Stimulated activated naive B cell treated with anti-CD40 and anti-IgM and Interleukin-4, amounts not matched to agents 10 μg/mL and 1 μg/mL and 100 μg/mL, for 72 hours (primary cell): ENCODE measurements at regions not wholly inside any gene's neighbourhood (a gene's known extent, or its start where the extent isn't known, plus 50 kb on each side); places are given as distances from the start of the nearest gene placed in this dataset.

Experiments
- ATAC-seq, 2 donors: fragments of 150-1000 bp; cut with Tn5 transposase; replicated peaks; 2 replicates each; pipeline ENCODE4 v1.10.0; 2021; ENCODE audit warnings: moderate library complexity in 1 of 2
- DNase-seq: peaks from one replicate; pipeline ENCODE4 v3.0.0; 2021
- H3K27ac Mint-ChIP-seq: one replicate; pipeline ENCODE4 v1.8.0; 2022; ENCODE audit warnings: mild to moderate bottlenecking, mixed read lengths
- H3K27me3 Mint-ChIP-seq, 2 donors: one replicate each; pipeline ENCODE4 v1.8.0; 2022; ENCODE audit warnings: mixed read lengths in 2 of 2
- H3K36me3 Mint-ChIP-seq, 2 donors: one replicate each; pipeline ENCODE4 v1.8.0; 2022; ENCODE audit warnings: mixed read lengths in 2 of 2, mild to moderate bottlenecking in 1 of 2
- H3K4me1 Mint-ChIP-seq, 2 donors: one replicate each; pipeline ENCODE4 v1.8.0; 2022; ENCODE audit warnings: mixed read lengths in 2 of 2, mild to moderate bottlenecking in 1 of 2
- H3K4me3 Mint-ChIP-seq, 2 donors: one replicate each; pipeline ENCODE4 v1.8.0; 2022; ENCODE audit warnings: mild to moderate bottlenecking in 2 of 2, mixed read lengths in 2 of 2, moderate library complexity in 1 of 2
- H3K9me3 Mint-ChIP-seq, 2 donors: one replicate each; pipeline ENCODE4 v1.8.0; 2022; ENCODE audit warnings: mixed read lengths in 2 of 2, mild to moderate bottlenecking in 1 of 2

DNA sequence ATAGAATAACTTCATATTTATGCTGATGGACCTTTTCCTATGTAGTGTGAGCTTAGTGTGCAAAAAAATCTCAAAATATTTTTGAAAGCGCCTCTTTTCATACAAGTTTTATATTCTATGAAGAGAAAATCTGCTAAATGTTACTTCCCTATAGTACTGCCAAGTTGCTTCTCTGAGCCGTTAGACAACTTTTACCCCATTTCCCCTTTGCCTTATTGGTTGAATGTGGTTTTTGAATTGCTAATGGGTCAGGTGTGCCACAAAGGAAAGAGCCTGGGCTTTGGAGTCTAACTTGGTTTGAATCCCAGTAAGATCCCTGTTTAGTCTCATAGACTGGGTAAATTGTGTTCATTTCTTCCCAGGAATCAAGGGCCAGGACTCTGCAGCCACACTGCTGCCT lies 261.5 kb downstream of the SNX10 start:
- Mint-ChIP-seq H3K4me3 (no peak overlapping the region), H3K36me3 (no peaks in the 10 kb centered on the region), H3K9me3 (peaks cover 0 to 3% of the 10 kb centered on the region in 2 donors), H3K4me1 (no peaks in the 10 kb centered on the region), H3K27me3 (peaks cover 29 to 41% of the 10 kb centered on the region in 2 donors), H3K27ac (no peak overlapping the region)
- DNase-seq (no peak), ATAC-seq (no peak)

DNA sequence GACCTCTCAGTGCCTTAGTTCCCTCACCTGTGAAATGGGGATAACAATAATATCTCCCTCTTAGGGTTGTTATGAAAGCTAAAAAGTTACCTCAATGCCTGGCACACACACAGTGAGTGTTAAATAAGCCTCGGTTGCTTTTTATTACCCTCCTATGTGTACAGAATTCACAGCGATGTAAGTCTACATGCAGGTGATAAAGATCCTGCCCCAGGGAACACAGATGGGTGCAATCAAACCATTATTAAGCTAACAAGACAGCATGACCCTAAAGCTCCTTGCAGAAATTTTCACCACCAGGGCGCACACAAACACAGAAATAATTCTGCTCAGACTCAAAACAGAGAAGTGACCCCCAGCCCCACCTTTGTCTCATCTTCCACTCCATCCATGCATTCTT lies 261.9 kb downstream of the SNX10 start:
- Mint-ChIP-seq H3K9me3 (peaks cover 0 to 2% of the 10 kb centered on the region in 2 donors), H3K4me3 (no peak overlapping the region), H3K27me3 (peaks cover 24 to 40% of the 10 kb centered on the region in 2 donors), H3K27ac (no peak overlapping the region), H3K4me1 (no peaks in the 10 kb centered on the region), H3K36me3 (no peaks in the 10 kb centered on the region)
- DNase-seq (no peak), ATAC-seq (no peak)

DNA sequence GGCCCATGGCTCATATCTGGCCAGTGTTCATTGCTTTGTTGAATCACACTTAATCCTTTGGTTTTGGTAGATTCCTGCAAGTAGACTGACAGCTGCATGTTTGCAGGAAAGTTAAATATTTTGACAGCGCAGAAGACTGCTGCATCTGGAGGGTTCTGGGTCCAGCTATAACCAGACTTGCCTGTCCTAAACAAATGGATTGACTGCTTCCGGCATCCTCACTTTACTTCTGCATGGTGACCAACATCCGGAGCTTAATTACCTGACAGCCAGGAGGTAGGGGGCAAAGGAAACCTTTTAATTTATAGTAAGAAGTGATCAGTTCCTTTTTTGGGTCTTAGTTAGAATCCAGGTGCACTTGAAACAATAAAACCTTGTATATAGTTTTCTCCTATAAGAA lies 263.3 kb downstream of the SNX10 start:
- Mint-ChIP-seq H3K36me3 (no peaks in the 10 kb centered on the region), H3K4me1 (no peaks in the 10 kb centered on the region), H3K27me3 (peaks cover 26 to 34% of the 10 kb centered on the region in 2 donors), H3K27ac (no peak overlapping the region), H3K4me3 (no peak overlapping the region), H3K9me3 (peaks cover 0 to 6% of the 10 kb centered on the region in 2 donors)
- ATAC-seq: no peak
- no peak for DNase-seq

DNA sequence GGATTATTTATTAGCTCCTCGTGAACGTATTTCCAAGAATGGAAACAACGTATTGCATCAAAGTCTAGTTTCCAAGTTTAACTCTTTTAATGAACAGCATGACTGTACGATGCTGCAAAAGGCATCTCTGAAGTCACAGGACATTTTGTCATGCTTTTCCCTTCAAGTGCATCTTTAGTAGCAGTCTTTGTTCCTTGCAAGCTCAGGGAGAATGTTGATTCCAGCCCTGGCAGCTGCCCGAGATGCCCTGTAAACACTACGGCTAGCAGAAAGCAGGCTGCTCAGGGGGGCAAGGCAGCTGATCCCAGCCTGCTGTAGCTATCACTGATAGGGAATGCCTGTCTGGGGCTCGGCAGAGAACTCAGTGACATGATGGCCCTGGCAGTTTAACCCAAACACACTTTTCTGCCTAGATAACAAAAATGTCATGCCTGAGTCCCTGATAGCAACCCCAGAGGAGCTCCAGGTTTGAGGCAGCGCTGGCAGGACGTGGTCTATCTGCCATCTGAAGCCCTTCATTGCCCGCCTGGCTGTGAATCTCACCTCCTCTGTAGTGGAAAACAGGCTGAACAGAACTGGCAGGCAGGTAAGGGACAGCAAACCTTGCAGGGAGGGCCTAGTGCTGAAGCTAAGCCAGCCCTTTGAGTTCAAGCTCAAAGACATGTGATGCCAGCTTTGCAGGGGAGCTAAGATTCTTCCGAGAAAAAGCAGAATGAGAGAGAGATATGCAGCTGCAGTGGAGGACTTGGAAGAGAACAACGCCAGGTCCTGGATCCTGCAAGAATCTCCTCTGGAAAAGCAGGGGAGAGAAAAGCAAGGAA lies 264.6 kb downstream of the SNX10 start:
- peaks cover 0 to 6% of the 10 kb centered on the region in 2 donors for H3K9me3 Mint-ChIP-seq
- ATAC-seq: no peak
- no peaks in the 10 kb centered on the region for H3K4me1 Mint-ChIP-seq
- no peak overlapping the region for H3K4me3 Mint-ChIP-seq
- no peak for DNase-seq
- no peaks in the 10 kb centered on the region for H3K36me3 Mint-ChIP-seq
- no peak overlapping the region for H3K27ac Mint-ChIP-seq
- H3K27me3 Mint-ChIP-seq: peaks cover 19 to 23% of the 10 kb centered on the region in 2 donors

DNA sequence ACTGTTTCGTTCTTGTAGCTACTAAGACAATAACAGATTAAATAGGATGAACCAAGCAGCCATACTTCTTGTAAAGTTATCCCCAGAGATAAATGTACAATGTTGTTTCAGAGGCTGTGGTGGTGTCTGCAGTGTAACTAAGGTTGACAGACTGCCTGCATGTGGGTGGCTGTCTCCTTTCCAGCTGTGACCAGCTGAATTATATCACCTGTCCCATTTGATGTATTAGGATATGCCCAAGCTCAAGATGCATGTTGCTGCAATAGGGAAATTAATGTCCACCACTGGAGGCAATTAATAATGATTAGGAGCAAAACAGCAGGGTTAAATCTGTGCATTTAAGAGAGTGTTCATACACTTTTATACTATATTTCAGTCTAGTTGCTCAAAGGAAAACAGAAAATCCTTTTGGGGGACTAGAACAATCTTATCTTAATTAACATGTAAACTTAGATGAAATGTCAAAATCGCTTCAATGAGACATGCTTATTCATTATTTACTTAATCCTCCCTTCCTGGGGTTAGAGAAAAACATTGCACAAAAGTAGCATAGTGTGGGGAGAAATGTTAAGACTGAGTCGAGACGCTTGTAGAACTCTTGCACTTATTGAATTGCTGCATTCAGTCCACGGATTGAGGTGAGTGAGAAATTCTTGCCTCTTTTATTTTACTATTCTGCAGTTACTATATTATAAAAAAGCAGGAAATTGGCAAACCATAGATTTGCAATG lies 269.0 kb downstream of the SNX10 start:
- ATAC-seq (no peak), DNase-seq (no peak)
- Mint-ChIP-seq H3K4me1 (no peaks in the 10 kb centered on the region), H3K27me3 (peaks cover 15 to 33% of the 10 kb centered on the region in 2 donors), H3K36me3 (no peaks in the 10 kb centered on the region), H3K9me3 (peaks cover 0 to 11% of the 10 kb centered on the region in 2 donors), H3K4me3 (no peak overlapping the region), H3K27ac (no peak overlapping the region)

- Mint-ChIP-seq H3K4me3 (no peak overlapping the region), H3K27me3 (peaks cover 29 to 32% of the 10 kb centered on the region in 2 donors), H3K27ac (no peak overlapping the region), H3K9me3 (peaks cover 0 to 9% of the 10 kb centered on the region in 2 donors), H3K4me1 (no peaks in the 10 kb centered on the region), H3K36me3 (no peaks in the 10 kb centered on the region)
- no peak for DNase-seq
- ATAC-seq: no peak
These were observed 271.2 kb downstream of the SNX10 start for GRCh38 chr7:26562841-26563240.

GRCh38 chr7:26563406-26563805 lies 271.7 kb downstream of the SNX10 start:
- Mint-ChIP-seq H3K27me3 (peaks cover 31 to 32% of the 10 kb centered on the region in 2 donors), H3K36me3 (no peaks in the 10 kb centered on the region), H3K9me3 (peaks cover 0 to 9% of the 10 kb centered on the region in 2 donors), H3K4me3 (no peak overlapping the region), H3K27ac (no peak overlapping the region), H3K4me1 (no peaks in the 10 kb centered on the region)
- ATAC-seq: no peak
- DNase-seq: no peak

- DNase-seq (no peak), ATAC-seq (no peak)
- no peaks in the 10 kb centered on the region for H3K36me3 Mint-ChIP-seq
- H3K27ac Mint-ChIP-seq: no peak overlapping the region
- H3K27me3 Mint-ChIP-seq: peaks cover 26 to 34% of the 10 kb centered on the region in 2 donors
- no peak overlapping the region for H3K4me3 Mint-ChIP-seq
- no peaks in the 10 kb centered on the region for H3K4me1 Mint-ChIP-seq
- peaks cover 8 to 13% of the 10 kb centered on the region in 2 donors for H3K9me3 Mint-ChIP-seq
These were observed 275.6 kb downstream of the SNX10 start for GRCh38 chr7:26567266-26567665.

- Mint-ChIP-seq H3K4me1 (no peaks in the 10 kb centered on the region), H3K36me3 (no peaks in the 10 kb centered on the region), H3K27me3 (peaks cover 28 to 31% of the 10 kb centered on the region in 2 donors), H3K9me3 (peaks cover 8 to 9% of the 10 kb centered on the region in 2 donors), H3K27ac (no peak overlapping the region), H3K4me3 (no peak overlapping the region)
- no peak for ATAC-seq
- DNase-seq: no peak
These were observed 282.8 kb downstream of the SNX10 start for GRCh38 chr7:26574476-26574875.

- H3K9me3 Mint-ChIP-seq: no peaks in the 10 kb centered on the region
- no peak overlapping the region for H3K4me3 Mint-ChIP-seq
- DNase-seq (no peak), ATAC-seq (no peak)
- H3K27me3 Mint-ChIP-seq: peaks cover 27 to 56% of the 10 kb centered on the region in 2 donors
- no peaks in the 10 kb centered on the region for H3K4me1 Mint-ChIP-seq
- H3K27ac Mint-ChIP-seq: no peak overlapping the region
- H3K36me3 Mint-ChIP-seq: no peaks in the 10 kb centered on the region
These were observed 284.3 kb downstream of the SKAP2 start for GRCh38 chr7:26580064-26580591.

DNA sequence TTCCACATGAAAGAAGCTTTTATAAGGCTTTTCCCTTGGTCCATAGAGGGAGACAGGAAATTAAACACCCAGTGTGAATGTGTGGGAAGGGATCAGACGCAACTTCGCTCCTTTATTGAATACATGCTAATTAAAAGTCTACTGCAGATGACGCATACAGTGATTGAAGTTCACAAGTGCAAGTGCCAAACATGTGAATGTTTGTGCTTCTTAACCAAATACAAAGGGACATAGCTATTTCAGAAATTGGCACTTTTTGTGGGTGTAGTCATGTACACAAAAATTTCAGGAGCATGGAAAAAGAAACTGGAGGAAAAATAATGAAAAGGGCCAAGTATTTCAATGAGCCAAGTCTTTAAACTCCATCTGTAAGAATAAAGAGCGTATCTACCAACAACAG lies 283.7 kb downstream of the SKAP2 start:
- H3K27me3 Mint-ChIP-seq: peaks cover 27 to 56% of the 10 kb centered on the region in 2 donors
- no peaks in the 10 kb centered on the region for H3K9me3 Mint-ChIP-seq
- DNase-seq (no peak), ATAC-seq (no peak)
- no peak overlapping the region for H3K4me3 Mint-ChIP-seq
- peaks cover 0 to 2% of the 10 kb centered on the region in 2 donors for H3K36me3 Mint-ChIP-seq
- H3K4me1 Mint-ChIP-seq: no peaks in the 10 kb centered on the region
- peak overlapping the region; percentile 57 for H3K27ac Mint-ChIP-seq

DNA sequence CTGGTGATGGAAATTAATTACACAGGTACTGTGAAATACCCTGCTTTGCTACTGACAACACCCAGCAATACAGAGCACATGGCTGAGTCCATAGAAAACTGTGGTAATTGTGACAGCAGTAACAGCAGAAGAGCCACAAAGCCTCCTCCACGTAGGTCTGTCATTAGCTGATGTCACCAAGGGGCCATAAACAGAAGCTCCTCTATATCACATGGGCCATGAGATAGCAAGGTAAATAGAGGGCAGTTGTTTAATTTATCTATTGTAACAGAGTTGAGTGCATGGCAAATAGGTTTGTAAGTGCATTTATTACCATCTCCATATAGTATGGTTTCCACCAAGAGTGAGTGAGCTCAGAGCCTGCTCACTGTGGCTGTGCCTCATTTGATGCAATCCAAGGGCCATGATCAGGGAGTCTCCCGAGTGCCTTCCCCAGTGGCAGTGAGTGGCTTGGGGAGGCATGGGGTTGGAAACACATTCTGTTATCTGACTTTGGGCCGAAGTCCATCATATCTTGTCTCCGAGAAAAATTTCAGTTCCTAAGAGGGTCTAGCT lies 281.2 kb downstream of the SKAP2 start:
- Mint-ChIP-seq H3K27ac (no peak overlapping the region), H3K4me1 (peaks cover 4 to 16% of the 10 kb centered on the region in 2 donors), H3K27me3 (peaks cover 23 to 50% of the 10 kb centered on the region in 2 donors), H3K36me3 (peaks cover 0 to 2% of the 10 kb centered on the region in 2 donors), H3K9me3 (no peaks in the 10 kb centered on the region), H3K4me3 (no peak overlapping the region)
- DNase-seq (no peak), ATAC-seq (no peak)

DNA sequence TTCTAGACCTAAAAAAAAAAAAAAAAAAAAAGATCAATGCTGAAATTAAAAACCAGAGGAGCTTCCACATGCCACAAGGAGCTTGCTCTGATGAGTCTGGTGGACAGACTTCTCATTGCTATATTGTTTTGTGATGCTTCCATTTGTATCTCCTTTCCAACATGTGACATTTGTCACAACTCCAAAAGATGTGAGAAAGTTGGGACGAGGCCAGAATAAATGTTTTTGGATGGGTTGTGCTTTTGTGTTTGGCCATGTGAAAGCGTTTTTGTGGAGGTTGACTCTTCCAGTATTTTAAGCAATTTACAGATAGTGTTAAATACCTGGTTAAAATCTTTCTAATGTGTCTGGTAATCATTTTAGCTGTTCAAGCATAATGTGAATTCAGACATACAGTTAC lies 280.1 kb downstream of the SKAP2 start:
- Mint-ChIP-seq H3K9me3 (no peaks in the 10 kb centered on the region), H3K27ac (no peak overlapping the region), H3K27me3 (peaks cover 19 to 48% of the 10 kb centered on the region in 2 donors), H3K4me1 (peaks cover 8 to 22% of the 10 kb centered on the region in 2 donors), H3K36me3 (peaks cover 0 to 2% of the 10 kb centered on the region in 2 donors), H3K4me3 (no peak overlapping the region)
- ATAC-seq: no peak
- no peak for DNase-seq

DNA sequence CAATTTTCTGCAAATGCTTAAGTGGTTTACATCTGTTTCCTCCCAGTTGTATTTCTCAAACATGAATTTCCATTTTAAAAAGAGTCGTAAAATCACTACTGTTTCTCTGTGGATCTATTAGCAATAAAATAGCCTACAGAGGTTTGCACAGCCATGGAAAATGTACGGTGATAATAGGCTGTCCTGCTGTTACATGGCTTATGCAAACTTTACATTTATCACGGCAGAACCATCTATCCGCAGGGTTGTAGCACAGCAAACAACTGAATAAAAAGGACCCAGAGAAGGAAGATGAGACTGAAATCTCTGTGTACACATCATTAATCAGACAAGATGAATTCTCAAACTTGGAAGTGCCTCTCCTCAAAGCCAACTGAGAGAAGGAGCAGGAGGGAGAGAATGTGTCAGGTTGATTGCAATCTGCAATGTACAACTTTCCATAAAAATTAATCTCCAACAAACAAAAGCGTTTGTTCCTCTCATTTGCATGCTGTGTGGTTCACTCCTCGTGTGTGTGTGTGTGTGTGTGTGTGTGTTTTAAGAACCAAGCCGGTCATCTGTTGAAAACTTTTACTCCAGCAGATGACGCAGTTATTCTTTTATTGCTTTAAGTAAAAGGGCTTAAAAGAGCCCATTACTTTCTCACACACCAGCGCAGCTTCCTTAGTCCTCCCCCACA lies 279.3 kb downstream of the SKAP2 start:
- Mint-ChIP-seq H3K27me3 (peaks cover 11 to 40% of the 10 kb centered on the region in 2 donors), H3K36me3 (peaks cover 0 to 2% of the 10 kb centered on the region in 2 donors), H3K4me1 (peaks cover 10 to 29% of the 10 kb centered on the region in 2 donors), H3K27ac (no peak overlapping the region), H3K9me3 (no peaks in the 10 kb centered on the region), H3K4me3 (no peak overlapping the region)
- ATAC-seq: no peak
- no peak for DNase-seq
